IPS DF 6.9 (cell line): ENCODE measurements at regions not wholly inside any gene's neighbourhood (a gene's known extent, or its start where the extent isn't known, plus 50 kb on each side); places are given as distances from the start of the nearest gene placed in this dataset.

ENCODE experiments used
- DNase-seq: peaks from one replicate; pipeline ENCODE4 v3.0.0-alpha.2; 2013; ENCODE audit warnings: low read depth, low spot score
- H3K27ac ChIP-seq: one replicate; pipeline ENCODE4 v1.5.1; 2013; ENCODE audit warnings: low read length, control low read depth
- H3K27me3 ChIP-seq: 2 replicates; pipeline ENCODE4 v1.6.1; 2013; ENCODE audit warnings: mild to moderate bottlenecking, low read length; ENCODE audit not compliant: control insufficient read depth, insufficient read depth
- H3K36me3 ChIP-seq: 2 replicates; pipeline ENCODE4 v1.6.1; 2013; ENCODE audit warnings: low read length; ENCODE audit not compliant: control insufficient read depth, insufficient read depth
- H3K4me1 ChIP-seq: 2 replicates; pipeline ENCODE4 v1.6.1; 2013; ENCODE audit warnings: low read length; ENCODE audit not compliant: control insufficient read depth, insufficient read depth
- H3K4me3 ChIP-seq: 2 replicates; pipeline ENCODE4 v1.5.1; 2013; ENCODE audit warnings: mild to moderate bottlenecking, low read length
- H3K9me3 ChIP-seq: 2 replicates; pipeline ENCODE4 v1.6.1; 2013; ENCODE audit warnings: low read length, inconsistent platforms; ENCODE audit not compliant: control insufficient read depth, insufficient read depth
- WGBS: extraction: QIAGEN DNeasy Blood & Tissue Kit; methylation state at CpG from one replicate; pipeline ENCODE4 v1.1.7; 2013; ENCODE audit warnings: mixed read lengths, missing lambda C conversion rate; ENCODE audit not compliant: insufficient read length, insufficient coverage; 5-methylcytosine and 5-hydroxymethylcytosine counted together

GRCh38 chr13:21785990-21786389 lies 115.1 kb downstream of the FGF9 start:
- no peaks in the 10 kb centered on the region for H3K9me3 ChIP-seq
- H3K27ac ChIP-seq, result no peak overlapping the region
- no peak for DNase-seq
- no peaks in the 10 kb centered on the region for H3K27me3 ChIP-seq
- H3K36me3 ChIP-seq, result no peaks in the 10 kb centered on the region
- H3K4me1 ChIP-seq, result no peaks in the 10 kb centered on the region
- H3K4me3 ChIP-seq, result no peak overlapping the region
- no CpG with 5 or more reads among the region's 2 CpGs for WGBS

GRCh38 chr13:21796066-21796465 lies 125.2 kb downstream of the FGF9 start:
- Histone ChIP-seq H3K4me3 (no peak overlapping the region), H3K4me1 (no peaks in the 10 kb centered on the region), H3K27me3 (no peaks in the 10 kb centered on the region), H3K27ac (no peak overlapping the region), H3K9me3 (no peaks in the 10 kb centered on the region), H3K36me3 (no peaks in the 10 kb centered on the region)
- no peak for DNase-seq
- WGBS, result no CpG with 5 or more reads among the region's 5 CpGs

GRCh38 chr13:21796775-21797514 lies 126.1 kb downstream of the FGF9 start:
- no peaks in the 10 kb centered on the region for H3K4me1 ChIP-seq

GRCh38 chr13:21797736-21798135 lies 126.9 kb downstream of the FGF9 start:
- H3K9me3 ChIP-seq, result no peaks in the 10 kb centered on the region
- no CpG with 5 or more reads among the region's 4 CpGs for WGBS

More at GRCh38 chr13:21796775-21797514, 126.1 kb downstream of the FGF9 start:
- Histone ChIP-seq H3K36me3 (no peaks in the 10 kb centered on the region), H3K27me3 (no peaks in the 10 kb centered on the region), H3K27ac (no peak overlapping the region), H3K9me3 (no peaks in the 10 kb centered on the region), H3K4me3 (no peak overlapping the region)
- no CpG with 5 or more reads among the region's 11 CpGs for WGBS
- DNase-seq, result no peak

GRCh38 chr13:21798181-21798580 lies 127.3 kb downstream of the FGF9 start:
- WGBS, result no CpG with 5 or more reads among the region's 3 CpGs
- H3K36me3 ChIP-seq, result no peaks in the 10 kb centered on the region
- H3K27ac ChIP-seq, result no peak overlapping the region
- no peaks in the 10 kb centered on the region for H3K9me3 ChIP-seq
- no peaks in the 10 kb centered on the region for H3K4me1 ChIP-seq
- H3K4me3 ChIP-seq, result no peak overlapping the region
- DNase-seq, result no peak
- no peaks in the 10 kb centered on the region for H3K27me3 ChIP-seq

More at GRCh38 chr13:21797736-21798135, 126.9 kb downstream of the FGF9 start:
- no peaks in the 10 kb centered on the region for H3K27me3 ChIP-seq
- no peaks in the 10 kb centered on the region for H3K36me3 ChIP-seq
- H3K4me3 ChIP-seq, result no peak overlapping the region
- no peak for DNase-seq
- no peaks in the 10 kb centered on the region for H3K4me1 ChIP-seq
- no peak overlapping the region for H3K27ac ChIP-seq

GRCh38 chr13:21799671-21800070 lies 128.8 kb downstream of the FGF9 start:
- H3K27me3 ChIP-seq, result no peaks in the 10 kb centered on the region
- no peaks in the 10 kb centered on the region for H3K9me3 ChIP-seq
- H3K4me1 ChIP-seq, result no peaks in the 10 kb centered on the region
- H3K27ac ChIP-seq, result no peak overlapping the region
- no peak for DNase-seq
- H3K4me3 ChIP-seq, result no peak overlapping the region
- H3K36me3 ChIP-seq, result no peaks in the 10 kb centered on the region
- no CpG with 5 or more reads among the region's 3 CpGs for WGBS

- no peaks in the 10 kb centered on the region for H3K9me3 ChIP-seq
- no peaks in the 10 kb centered on the region for H3K36me3 ChIP-seq
- no CpG with 5 or more reads among the region's 7 CpGs for WGBS
- DNase-seq, result no peak
- no peak overlapping the region for H3K4me3 ChIP-seq
- H3K27me3 ChIP-seq, result no peaks in the 10 kb centered on the region
- H3K27ac ChIP-seq, result no peak overlapping the region
- no peaks in the 10 kb centered on the region for H3K4me1 ChIP-seq
These were observed 130.2 kb downstream of the FGF9 start for GRCh38 chr13:21800837-21801616.

GRCh38 chr13:21805733-21806132 lies 134.9 kb downstream of the FGF9 start:
- no peak for DNase-seq
- no peaks in the 10 kb centered on the region for H3K9me3 ChIP-seq
- H3K27me3 ChIP-seq, result no peaks in the 10 kb centered on the region
- H3K4me3 ChIP-seq, result no peak overlapping the region
- WGBS, result no CpG with 5 or more reads among the region's 3 CpGs
- H3K4me1 ChIP-seq, result no peaks in the 10 kb centered on the region
- no peak overlapping the region for H3K27ac ChIP-seq
- no peaks in the 10 kb centered on the region for H3K36me3 ChIP-seq

- Histone ChIP-seq H3K27me3 (no peaks in the 10 kb centered on the region), H3K36me3 (no peaks in the 10 kb centered on the region), H3K4me3 (no peak overlapping the region), H3K9me3 (no peaks in the 10 kb centered on the region), H3K4me1 (no peaks in the 10 kb centered on the region), H3K27ac (no peak overlapping the region)
- no peak for DNase-seq
- WGBS, result no CpG with 5 or more reads among the region's 12 CpGs
These were observed 141.3 kb downstream of the FGF9 start for GRCh38 chr13:21812192-21812626.

GRCh38 chr13:21813110-21813509 lies 142.2 kb downstream of the FGF9 start:
- H3K4me1 ChIP-seq, result no peaks in the 10 kb centered on the region
- H3K9me3 ChIP-seq, result 0 out of 2 replicates have a peak, but pooled peaks cover 1% of the 10 kb centered on the region
- WGBS, result no CpG with 5 or more reads among the region's 4 CpGs
- no peak overlapping the region for H3K27ac ChIP-seq
- H3K36me3 ChIP-seq, result no peaks in the 10 kb centered on the region
- no peak overlapping the region for H3K4me3 ChIP-seq
- H3K27me3 ChIP-seq, result no peaks in the 10 kb centered on the region
- no peak for DNase-seq
